Suprapubic skin (tissue), 4 donors: ENCODE measurements at regions not wholly inside any gene's neighbourhood (a gene's known extent, or its start where the extent isn't known, plus 50 kb on each side); places are given as distances from the start of the nearest gene placed in this dataset.

Experiments used
- CTCF ChIP-seq, 2 donors: fragments of 200-600 bp in 1 of 2; fragments of 450-650 bp in 1 of 2; sonication (generic) in 1 of 2; IDR thresholded peaks; one replicate each; pipeline ENCODE4 v1.5.1; 2016 to 2019; ENCODE audit warnings: antibody characterized with exemption in 2 of 2, mild to moderate bottlenecking in 1 of 2, moderate library complexity in 1 of 2
- EP300 ChIP-seq: sonication (generic); formaldehyde crosslinking; IDR thresholded peaks from one replicate; pipeline ENCODE4 v1.6.1; 2017; ENCODE audit warnings: antibody characterized with exemption
- POLR2A ChIP-seq, 2 donors: fragments of 450-650 bp; IDR thresholded peaks; one replicate each; pipeline ENCODE4 v1.6.1; 2017; ENCODE audit warnings: antibody characterized with exemption in 2 of 2, mild to moderate bottlenecking in 2 of 2, moderate library complexity in 2 of 2
- POLR2AphosphoS5 ChIP-seq, 3 donors: sonication (generic); formaldehyde crosslinking; IDR thresholded peaks; one replicate each; pipeline ENCODE4 v1.6.1; 2017; ENCODE audit warnings: antibody characterized with exemption in 3 of 3

- TF ChIP-seq POLR2A (IDR thresholded peaks at IDR 0.05) (no peak), CTCF (IDR thresholded peaks at IDR 0.05) (no peak), EP300 (no peak), POLR2AphosphoS5 (IDR thresholded peaks at IDR 0.05) (no peak)
Measured at GRCh38 chr12:93960521-93960920, 187.9 kb upstream of the PLXNC1 start.
